Activated CD4-positive, alpha-beta T cell treated with anti-CD3 and anti-CD28 coated beads, Interleukin-2, amount 50 U/mL, for 1 hour (primary cell): ENCODE measurements at regions not wholly inside any gene's neighbourhood (a gene's known extent, or its start where the extent isn't known, plus 50 kb on each side); places are given as distances from the start of the nearest gene placed in this dataset.
"Not testable (repeated sequence)": the region's sequence is repeated elsewhere in the genome, so short reads cannot be mapped to it uniquely, and the experiment has no call there.

Experiments
- DNase-seq: peaks from one replicate; pipeline ENCODE4 v3.0.0-alpha.2; 2020

DNA sequence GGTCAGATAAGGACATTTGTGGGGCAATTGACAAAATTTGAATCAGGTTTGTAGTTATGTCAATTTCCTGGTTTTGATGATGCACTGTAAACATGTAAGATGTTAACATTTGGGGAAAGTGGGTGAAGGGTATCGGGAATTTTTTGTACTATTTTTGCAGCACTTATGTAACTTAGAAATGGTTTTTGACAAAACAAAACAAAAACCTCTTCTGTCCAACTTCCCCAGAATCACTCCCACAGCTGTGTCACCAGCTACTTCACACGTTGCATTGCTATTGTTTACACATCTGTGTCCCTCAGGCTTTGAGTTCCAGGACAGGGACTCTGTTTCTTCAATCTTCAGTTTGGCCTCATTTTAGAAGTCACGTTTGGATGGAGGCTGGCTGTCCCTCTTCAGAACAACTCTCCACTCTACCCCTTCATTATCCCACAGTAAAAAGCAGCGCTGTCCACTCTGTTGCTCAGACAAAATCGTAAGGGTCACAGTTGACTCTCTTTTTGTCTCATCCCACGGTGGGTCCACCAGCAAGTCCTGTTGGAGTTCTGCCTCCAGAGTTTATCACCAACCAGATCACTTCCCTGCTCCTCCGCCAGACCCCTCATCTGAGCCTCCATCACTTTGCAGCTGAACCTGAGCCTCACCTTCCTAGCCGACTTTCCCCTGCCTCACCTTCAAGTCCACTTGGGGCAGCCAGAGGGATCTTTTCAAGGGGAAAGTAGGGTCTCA, 63.2 kb downstream of the NENF start:
- DNase-seq = no peak

DNA sequence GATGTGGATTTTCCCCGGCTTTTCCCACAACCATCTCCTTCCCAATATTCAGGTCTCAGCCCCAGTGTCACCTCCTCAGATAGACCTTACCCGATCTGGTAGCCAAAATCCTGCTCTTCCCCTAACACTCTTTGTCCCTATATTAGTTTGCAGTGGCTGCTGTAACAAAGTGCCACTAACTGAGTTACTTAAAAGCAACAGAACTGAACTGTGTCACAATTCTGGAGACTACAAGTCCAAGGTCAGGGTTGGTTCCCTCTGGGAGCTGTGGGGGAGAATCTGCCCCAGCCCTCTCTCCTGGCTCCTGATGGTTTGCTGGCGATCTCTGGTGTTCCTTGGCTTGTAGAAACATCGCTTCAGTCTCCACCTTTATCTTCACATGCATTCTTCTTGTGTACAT, 64.0 kb downstream of the NENF start:
- DNase-seq = no peak

DNA sequence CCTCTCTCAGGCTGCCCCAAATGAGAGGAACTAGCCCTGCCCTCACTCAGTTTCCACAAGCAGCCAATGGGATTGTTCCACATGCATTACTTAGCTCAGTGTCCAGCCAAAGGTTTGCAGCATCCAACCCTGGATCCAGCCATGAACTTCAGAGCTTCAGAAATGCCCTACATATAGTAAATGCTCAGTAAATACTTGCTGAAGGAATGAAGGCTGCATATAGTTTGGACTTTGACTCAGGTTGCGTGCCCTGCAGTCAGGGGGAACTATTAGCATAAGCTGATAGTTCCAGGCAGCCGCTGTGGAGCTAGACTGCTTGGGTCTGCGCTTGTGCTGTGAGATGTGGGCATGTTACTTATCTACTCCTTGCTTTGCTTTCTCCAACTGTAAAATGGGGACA, 64.8 kb downstream of the NENF start:
- DNase-seq = no peak

DNA sequence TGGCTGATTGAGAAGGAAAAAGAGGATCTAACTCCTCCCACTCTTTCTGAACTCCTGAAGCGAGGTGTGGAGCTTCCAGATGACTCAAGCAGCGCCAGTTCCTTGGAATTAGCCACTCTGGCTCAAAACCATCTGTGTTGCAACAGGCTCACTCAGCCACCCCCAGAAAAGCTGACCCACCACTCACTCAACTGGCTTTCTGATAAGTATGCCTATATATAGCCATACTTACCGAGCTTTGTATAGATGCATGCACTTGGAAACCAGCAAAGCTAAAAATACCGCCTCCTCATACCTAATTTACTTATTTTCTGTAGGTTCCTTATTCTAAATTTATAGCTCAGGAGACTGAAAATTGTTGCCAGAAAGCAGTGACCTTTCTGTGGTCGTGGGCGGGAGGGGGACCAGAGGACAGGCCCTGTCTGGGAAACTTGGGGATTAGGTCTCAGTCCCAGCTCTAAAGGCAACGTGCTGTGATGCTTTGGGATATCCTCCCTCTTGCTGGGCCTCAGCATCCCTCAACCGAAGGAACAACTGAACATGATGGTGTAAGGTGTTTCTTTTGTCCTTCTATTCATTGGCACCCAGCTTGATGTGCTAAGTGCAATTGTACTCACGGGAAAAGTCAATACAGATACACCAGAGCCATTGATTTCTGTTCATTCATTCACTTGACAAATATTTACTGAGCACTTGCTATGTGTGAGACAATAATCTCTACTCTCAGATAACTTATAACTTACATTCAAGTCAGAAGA, 65.7 kb downstream of the NENF start:
- no peak for DNase-seq

DNA sequence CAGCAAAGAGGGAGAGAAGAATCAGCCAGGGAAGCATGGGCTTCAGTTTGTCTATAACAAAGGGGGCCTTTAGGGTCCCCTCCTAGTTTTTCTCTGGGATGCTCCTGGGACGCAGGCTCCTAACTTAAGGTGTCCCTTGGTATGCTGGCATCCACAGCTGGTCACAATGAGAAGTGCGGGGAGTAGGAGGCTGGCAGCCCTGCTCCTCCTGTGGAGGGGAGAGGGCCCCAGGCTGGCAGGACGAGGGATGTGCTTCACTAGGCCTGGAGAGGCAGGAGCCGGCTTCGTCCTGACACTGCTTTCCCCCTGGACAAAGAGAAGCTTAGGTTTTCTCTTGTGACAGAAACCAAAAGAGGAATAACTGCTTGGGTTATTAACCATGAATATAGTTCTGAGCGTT, 67.6 kb downstream of the NENF start:
- DNase-seq = no peak

DNA sequence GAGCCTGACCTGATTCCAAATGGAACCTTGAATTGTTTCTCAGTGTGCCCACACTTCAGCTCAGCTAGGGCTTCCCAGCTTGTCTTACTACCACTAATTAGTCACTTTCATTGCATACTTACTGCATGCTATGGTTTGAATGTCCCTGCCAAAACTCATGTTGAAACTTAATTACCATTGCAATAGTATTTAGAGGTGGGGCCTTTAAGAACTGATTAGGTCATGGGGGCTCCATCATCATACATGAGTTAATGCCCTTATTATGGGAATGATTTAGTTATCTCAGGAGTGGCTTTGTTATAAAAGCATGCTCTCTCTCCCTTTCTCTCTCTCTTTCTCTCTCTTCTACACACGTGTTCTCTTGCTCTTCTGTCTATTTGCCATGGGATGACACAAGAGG, 68.3 kb downstream of the NENF start:
- no peak for DNase-seq

DNA sequence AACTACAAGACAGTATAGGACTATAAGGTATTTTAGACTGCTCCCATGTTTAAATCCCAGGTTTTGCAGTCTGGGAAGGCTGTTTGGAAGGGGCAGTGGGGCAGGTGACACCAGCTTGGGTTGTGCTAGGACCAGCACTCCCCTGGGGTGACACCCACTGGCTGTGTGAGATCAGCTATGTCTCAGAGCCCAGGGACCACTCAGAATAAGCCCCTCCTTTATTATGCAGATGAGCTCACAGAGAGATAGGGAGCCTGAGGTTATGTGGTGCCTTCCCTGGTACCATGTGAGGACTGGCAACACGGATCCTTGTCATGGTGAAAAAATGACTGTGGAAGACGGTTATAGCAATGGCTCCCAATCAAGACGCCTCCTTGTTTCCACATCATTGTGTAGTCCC, 71.0 kb downstream of the NENF start:
- DNase-seq = no peak

DNA sequence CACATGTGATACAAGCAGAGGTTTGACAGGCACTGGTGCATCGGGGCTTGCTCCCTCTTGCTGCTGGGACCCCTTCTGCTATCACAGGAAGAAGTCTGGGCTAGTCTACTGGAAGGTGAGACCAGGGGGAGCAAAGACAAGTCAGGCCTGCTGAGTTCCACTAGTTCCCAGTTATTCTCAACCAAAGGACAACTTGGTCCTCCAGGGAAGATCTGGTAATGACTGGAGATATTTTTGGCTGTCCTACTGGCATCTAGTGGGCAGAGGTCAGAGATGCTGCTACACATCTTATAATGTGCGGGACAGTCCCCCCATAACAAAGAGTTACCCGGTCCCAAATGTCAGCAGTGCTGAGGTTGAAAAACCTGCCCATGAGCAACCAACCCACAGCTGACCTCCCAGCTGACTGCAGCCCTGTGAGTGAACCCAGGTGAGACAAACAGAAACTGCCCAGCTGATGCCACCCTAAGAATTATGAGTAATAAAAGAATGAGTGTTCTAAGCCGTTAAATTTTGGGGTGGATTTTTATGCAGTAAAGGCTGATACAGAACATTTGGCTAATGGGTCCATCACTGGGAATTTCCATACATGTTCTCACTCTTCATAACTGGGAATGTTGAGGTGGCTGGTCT, 71.6 kb downstream of the NENF start:
- DNase-seq = no peak

DNA sequence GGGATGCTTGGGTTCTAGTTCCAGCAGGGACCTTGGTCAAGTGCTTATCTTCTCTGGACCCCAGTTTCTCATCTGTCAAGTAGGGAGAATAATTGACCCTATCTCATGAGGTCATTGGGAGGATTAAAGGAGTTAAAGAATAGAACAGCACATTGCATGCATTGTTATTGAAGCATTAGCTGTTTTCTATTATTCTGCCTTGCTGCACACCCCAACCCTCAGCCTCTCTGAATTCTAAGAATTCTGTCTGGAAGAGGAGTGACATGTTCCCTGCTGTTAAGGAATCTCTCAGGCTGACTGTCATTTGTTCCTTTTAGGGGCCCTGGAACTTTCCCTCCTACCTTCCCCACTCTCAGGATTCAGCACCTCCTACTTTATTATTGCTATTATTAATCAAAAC, 73.9 kb downstream of the NENF start:
- no peak for DNase-seq

DNA sequence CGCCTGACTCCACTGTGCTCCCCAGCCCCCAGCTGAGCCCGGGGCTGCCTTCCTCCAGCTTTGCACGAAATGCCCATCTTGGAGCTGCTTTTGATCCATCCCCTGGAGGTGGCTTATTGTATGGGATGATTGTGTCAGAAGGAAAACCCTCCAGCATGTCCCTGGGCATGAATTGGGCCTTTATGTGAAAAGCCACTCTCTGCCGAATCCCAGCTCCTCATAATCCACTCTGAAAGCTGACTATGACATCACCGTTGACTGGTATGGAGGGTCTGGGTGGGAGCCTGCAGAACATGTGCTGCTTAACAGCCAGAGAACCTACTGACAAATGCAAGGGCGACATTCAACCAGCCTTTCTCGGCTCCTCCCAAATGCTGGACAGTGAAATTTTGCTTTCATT, 74.6 kb downstream of the NENF start:
- no peak for DNase-seq

DNA sequence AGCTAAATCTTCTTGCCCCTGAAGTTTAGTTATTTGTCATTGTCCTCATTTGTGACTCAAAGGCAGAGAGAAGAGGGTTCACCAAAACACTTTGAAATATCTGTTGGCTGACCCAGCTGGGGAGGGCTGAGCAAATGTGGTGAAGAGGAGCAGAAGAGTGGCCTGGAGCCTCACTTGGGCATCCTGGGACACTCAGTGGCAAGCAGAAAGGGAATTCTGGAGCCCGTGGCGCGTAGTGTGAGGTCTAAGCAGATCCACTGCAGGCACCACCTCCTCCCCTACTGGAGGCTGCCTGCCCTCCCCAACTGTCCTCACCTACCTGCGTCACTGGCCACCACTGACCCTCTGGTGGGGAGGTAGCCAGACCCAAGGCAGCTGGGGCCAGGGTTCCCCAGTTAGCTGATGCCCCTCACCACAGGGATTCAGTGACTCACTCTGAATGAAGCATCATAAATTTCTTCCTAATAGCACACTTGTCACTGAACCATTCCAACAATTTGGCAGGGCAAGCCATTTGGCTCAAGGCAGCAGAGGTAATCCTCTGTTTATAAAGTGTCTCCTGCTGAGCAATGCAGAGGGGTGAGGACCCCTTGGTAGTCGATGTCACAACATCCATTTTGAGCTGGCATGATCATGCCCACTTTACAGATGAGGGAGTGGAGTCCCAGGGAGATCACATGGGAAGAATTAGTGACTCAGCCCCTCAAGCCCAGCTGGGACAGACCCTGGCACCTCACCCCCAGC, 80.3 kb downstream of the NENF start:
- DNase-seq = no peak

DNA sequence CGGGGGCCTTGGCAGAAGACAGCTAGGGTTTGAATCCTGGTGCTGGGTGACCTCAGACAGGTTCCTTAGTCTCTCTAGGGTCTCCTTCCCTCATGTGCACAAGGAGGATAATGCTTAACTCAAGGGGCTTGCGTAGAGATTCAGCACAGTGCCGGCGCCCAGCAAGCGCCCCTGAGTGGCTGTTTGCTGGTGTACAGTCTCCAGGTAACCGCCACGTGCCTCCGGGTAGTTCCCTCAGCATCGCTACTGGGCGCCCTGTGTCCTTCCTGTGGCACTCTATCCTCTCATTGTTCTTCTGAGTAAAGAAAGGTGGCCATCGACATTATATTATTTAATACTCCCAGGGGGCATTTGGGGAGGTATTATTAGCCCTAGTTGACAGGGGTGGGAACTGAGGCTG, 80.9 kb downstream of the NENF start:
- DNase-seq = no peak

DNA sequence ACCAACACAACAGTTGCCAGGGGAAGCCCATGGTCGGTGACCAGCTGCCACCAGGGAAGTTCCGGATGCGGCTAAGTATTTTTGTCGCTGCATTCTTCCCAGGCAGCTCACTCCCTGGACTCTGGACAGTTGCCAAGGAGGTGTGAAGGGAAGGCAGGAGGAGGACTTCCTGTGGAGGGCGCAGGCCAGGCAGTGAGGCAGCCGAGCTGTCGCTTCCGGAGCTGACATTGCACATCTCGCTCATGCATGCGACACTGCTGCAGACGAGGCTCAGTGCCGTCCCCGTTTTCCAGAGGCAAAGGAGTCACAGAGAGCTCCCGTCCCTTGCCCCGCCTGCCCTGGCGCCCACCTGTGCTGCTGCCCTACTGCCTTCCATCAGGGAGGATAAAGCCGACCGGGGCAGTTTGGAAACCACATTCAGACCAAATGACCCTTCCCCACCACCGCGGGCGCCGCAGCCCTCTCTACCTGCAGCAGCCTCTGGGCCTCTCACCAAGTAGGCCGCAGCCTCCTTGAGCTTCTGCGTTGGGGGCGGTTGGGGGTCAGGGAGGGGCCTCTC, 81.4 kb downstream of the NENF start:
- no peak for DNase-seq

DNA sequence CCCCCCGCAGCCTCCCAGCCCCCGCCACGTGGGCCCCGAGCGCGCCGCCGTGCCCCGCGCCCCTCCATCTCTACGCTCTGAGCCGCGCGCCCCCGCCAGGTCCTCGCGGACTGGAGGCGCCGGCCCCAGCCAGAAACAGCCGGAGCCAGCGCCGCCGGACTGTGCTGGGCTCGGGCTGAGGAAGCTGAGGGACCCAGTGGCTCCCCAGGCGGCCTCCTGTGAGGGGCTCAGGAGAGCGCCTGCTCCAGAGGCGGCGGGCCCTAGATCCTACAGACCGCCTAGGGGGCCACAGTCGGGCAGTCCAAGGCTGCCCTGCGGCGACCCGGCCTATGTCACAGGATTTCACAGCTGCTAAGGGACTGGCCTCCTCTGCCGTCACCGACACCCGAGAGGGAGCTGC, 82.1 kb downstream of the NENF start:
- no peak for DNase-seq

DNA sequence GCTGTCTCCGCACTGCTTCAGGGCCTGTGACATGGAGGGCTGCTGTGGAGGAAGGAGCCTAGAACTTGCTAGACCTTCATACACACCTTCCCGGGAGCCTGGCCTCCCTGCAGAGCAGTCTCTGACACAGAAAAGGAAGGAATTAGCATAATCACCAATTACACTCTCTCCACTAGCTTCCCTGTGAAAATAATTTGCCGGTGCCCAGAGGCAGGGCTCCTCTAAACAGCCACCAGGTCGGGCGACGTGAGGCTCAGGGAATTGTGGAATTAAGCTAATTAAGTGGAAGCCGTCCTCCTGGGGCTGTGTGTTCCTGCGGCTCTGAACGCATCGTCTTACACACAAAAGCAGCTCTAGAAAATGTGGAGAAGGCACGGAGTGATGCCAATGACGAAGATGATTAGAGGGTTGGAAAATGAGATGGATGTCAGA, 82.6 kb downstream of the NENF start:
- DNase-seq = no peak

DNA sequence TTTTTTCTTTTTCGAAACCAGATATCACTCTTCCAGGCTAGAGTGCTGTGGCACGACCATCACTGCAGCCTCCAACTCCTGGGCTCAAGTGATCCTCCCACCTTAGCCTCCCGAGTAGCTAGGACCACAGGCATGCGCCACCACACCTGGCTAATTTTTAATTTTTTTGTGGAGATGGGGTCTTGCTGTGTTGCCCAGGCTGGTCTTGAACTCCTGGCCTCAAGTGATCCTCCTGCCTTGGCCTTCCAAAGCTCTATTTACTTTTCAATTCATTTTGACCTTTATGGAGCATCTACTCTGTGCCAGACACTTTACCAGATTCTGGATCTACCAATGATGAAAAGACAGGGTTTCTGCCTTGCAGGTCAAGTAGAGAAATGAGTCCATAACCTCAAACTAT, 83.3 kb downstream of the NENF start:
- not testable (repeated sequence) for DNase-seq

DNA sequence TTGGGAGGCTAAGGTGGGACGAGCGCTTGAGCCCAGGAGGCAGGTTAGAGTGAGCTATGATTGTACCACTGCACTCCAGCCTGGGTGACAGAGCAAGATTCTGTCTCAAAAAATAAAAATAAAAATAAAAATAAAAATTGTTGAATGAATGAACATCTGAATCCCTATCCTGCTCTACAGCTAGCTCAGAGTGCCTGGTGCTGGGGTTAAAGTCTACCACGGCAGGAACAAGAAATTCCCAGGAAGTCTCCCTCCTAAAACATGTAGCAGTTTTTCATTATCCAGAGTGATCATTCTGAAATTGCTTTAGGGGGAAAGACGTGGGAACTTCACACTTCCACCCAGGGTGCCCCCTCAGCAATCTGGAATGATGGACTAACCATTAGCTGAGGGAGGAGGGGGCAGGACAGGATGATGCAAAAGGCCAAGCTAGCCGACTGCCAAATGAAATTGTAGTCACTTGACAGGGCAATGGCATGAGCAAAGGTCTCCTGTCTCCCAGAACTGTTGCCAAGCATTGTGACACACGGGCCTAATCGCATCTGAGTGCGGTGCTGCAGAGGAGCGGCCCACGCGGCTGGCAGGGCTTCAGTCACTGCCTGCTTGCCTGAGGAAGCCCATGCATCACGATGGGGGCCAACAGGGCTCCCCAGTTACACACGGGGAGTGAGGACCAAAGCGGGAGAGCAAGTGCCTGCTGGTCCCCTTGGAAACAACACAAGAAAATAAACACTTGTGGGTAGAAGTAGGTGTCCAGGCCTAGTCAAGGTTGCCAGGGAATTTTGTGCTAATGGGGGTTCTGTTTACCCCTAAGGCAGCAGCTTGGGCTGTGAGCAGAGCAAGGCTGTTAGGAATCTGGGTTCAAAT, 85.7 kb downstream of the NENF start:
- DNase-seq = no peak

DNA sequence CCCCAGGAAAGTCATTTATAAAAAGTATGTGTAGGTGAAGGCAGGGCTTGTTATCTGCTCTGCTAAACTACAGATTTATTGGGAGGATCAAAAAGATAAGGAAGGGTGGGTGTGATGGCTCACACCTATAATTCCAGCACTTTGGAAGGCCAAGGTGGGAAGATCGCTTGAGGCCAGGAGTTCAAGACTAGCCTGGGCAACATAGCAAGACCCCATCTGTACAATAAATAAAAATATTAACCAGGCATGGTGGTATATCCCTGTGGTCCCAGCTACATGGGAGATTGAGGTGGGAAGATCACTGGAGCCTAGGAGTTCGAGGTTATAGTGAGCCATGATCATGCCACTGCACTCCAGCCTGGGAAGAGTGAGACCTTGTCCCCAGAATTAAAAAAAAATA, 86.4 kb downstream of the NENF start:
- no peak for DNase-seq

DNA sequence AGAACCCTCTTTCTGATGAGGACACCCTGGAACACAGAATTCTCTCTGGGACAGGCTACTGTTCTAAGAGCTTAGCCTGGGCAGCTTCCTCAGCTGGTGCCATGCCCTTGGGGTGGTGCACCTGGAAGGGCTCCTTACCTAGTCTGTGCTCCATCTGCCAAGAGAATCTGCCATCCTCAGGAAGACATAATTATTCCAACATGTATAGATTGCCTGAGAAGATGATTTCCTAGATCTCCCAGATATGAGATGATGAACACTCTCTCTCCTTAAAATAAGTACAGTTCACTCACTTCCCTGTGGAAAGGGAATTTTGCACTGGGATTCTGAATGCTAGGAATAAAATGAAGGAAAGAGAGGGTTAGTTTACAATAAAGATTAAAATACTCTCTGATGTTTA, 87.6 kb downstream of the NENF start:
- DNase-seq = no peak

DNA sequence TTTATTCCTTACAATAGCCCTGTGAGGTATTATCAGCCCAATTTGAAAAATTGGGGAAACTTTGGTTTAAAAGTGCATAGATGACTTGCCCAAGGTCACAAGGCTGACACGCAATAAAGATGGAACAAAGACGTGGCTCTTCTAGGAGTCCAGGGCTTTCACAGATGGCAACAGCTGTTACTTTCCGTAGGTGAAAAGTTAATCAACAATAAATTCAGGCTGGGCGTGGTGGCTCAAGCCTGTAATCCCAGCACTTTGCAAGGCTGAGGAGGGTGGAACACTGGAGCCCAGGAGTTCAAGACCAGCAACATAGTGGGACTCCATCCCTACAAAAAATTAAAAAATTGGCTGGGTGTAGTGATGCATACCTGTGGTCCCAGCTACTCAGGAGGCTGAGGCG, 87.8 kb upstream of the ATF3 start:
- DNase-seq = no peak

DNA sequence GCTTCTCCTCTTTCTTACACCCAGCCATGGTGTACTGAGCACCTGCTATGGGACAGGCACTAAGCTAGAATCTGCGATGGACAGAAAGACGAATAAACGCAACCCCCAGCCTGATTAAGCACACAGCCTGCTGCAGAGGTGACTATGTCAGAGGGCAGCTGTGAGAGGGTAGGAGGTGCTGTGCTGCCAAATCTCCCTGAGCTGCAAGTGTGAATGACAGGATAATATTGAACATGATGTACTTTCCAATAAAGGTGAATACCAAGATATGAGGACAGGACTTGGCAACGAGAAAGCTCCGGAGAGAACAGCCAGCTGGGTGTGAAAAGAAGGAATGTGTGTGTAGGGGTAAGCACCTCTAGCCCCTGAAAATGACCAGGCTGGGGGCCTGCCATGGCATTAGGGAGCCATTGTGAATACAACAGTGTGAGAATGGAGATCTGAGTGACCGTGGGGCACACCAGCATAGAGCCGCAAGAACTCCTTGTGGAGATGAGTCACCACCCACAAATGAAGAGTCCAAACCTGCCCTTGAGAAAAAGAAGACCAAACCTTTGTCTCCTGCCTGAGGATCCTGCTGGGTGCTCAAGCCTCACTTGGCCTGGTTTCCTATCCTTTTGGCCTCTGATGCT, 83.0 kb upstream of the ATF3 start:
- no peak for DNase-seq

DNA sequence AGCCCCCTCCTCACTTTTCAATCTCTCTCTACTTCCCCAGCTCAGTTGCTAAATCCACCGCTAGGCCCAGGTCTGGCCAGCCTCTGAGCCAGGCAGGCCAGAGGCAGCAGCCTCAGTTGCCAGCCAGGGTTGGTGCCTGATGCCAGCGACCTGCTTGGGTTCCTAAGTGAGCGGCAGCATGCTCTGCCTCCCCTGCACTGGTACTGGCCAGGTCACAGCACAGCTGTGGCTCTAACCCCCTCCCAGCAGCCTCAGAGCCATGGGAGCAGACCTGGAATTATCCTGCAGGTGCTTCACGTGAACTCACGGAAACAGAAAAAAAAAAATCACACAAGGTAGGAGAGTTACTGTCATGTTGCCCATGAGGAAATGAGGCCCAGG, 82.5 kb upstream of the ATF3 start:
- no peak for DNase-seq
